RPMI8226 (cell line): ENCODE measurements at regions not wholly inside any gene's neighbourhood (a gene's known extent, or its start where the extent isn't known, plus 50 kb on each side); places are given as distances from the start of the nearest gene placed in this dataset.
"Not testable (repeated sequence)": the region's sequence is repeated elsewhere in the genome, so short reads cannot be mapped to it uniquely, and the experiment has no call there.

Experiments
- DNase-seq: peaks from one replicate; pipeline ENCODE4 v3.0.0-alpha.2; 2015

GRCh38 chr7:84813376-84813775 lies 373.5 kb downstream of the SEMA3D start:
- no peak for DNase-seq

GRCh38 chr7:84812021-84812420 lies 374.8 kb downstream of the SEMA3D start:
- no peak for DNase-seq

- no peak for DNase-seq
Measured at GRCh38 chr7:84811362-84811761, 375.5 kb downstream of the SEMA3D start.

DNA sequence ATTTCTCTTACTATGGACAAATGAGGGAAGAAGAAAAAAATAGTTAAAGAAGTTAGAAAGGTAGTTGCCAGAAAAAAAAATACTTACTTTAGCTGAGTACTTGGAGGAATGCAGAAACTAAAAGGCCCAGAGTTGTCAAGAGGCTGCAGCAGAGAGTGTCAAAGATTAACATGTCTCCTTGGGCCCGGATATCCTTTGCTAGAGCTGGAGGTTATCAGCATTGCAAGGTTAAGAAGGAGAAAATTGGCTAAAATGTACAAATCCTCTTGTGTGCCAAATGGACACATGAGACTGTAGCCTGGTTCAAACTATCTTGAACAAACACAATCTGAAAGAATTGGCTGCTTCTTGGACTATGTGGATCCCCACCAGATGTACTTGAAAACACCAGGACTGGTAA lies 377.0 kb downstream of the SEMA3D start:
- no peak for DNase-seq

DNA sequence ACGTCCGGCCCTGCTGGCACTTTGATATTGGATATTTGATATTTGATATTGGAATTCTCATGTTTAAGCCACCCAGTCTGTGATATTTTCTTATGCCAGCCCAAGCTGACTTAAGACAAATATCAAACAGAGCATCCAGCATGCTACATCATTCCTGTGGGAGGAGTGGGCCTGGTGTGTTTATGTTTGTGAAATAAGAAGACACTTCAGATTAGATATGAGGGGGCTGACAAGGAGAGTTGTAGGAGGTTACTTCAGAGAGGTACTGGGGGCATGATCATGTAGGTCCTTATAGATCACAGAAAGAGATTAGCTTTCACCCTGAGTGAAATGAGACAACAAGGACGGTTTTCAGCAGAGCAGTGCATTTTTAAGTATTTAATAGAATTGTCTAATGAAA lies 382.9 kb downstream of the SEMA3D start:
- DNase-seq, result no peak

DNA sequence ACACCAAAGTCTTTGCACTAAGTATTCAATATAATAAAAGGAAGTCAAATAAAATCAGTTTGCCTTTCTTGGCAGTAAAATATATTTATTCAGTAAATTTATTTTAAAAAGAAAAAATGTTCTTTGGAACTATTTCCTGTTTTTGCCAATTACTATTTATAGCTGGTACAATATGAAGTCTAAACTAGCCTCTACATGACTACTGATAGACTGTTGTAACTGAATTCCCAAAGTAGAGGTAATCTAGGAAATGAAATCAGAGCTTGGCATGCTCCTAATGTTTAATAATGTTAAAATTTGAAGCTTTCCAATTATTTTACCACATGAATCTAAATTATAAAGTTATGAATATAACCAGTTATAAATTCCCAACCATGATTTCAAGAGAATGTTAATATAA lies 385.5 kb downstream of the SEMA3D start:
- DNase-seq, result no peak

- DNase-seq, result no peak
Measured at GRCh38 chr7:84800846-84801245, 386.0 kb downstream of the SEMA3D start.

DNA sequence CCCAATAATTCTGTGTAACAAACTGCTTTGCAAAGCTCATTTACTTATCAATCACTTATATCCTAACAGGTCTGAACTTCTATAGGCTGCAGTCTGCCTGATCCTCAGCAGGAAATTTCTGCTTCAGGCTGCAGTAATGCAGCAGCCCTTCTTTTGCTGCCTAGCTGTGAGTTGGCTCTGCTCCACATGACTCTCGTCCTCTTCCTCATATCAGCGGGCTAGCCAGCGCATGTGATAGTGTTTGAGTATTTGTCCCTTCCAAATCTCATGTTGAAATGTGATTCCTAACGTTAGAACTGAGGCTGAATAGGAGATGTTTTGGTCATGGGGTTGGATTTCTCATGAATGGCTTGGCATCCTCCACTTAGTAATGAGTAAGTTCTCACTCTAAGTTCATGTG lies 387.8 kb downstream of the SEMA3D start:
- no peak for DNase-seq

- DNase-seq, result no peak
Measured at GRCh38 chr7:84792231-84792893, 394.5 kb downstream of the SEMA3D start.

- DNase-seq, result no peak
Measured at GRCh38 chr7:84790882-84791281, 396.0 kb downstream of the SEMA3D start.

DNA sequence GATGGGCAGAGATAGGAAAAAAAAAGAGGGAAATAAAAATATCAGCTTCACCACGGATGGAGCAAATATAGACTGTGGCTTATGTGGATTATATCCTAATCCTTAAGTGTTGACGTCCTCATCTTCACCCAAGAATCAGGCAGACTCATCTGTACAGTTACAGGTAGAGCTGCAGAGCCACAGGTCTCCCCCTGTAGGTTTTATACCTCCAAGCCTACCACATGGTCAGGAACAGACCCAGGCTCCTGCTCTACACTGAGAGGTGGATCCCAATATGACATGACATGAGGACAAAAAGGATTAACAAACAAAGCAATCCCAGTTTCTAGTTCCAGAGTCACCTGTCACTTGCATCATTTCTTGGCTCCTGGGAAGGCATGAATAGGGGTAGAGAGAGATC lies 400.8 kb downstream of the SEMA3D start:
- DNase-seq, result no peak

DNA sequence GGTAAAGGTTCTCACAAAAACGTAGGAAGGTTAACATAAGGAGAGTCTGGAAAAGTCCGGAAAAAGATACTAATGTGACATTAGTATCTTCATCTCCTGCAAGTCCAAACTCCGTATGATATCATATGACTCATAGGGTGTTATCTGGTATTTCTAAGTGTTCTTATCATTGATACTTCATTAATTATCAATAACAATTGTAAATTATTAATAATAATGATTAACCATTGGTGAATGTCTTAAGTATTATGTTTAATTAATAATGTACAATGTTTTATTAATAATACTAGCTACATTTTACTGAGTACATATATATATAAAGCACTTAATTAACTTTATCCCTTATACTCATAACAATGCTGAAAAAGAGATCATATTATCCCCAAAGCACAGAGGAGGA lies 402.4 kb downstream of the SEMA3D start:
- DNase-seq, result no peak

- no peak for DNase-seq
Measured at GRCh38 chr7:84783141-84783778, 403.6 kb downstream of the SEMA3D start.

DNA sequence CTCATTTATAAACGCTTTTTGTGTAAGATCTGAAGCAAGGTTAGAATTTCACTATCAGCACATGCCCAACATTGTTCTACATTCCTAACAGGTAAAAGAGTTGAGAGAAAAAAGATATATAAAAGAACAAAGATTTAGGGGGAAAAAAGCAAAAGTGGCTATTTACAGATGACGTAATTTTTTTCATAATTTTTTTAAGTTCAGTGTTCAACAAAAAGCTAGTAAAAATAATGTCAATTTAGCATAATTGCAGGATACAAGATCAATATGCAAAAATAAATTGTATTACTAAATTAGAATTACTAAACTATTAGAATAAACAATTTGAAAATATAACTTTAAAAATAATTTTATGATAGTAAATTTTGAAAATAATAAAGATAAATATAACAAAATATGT lies 405.0 kb downstream of the SEMA3D start:
- no peak for DNase-seq

- no peak for DNase-seq
Measured at GRCh38 chr7:84780158-84781124, 406.4 kb downstream of the SEMA3D start.

DNA sequence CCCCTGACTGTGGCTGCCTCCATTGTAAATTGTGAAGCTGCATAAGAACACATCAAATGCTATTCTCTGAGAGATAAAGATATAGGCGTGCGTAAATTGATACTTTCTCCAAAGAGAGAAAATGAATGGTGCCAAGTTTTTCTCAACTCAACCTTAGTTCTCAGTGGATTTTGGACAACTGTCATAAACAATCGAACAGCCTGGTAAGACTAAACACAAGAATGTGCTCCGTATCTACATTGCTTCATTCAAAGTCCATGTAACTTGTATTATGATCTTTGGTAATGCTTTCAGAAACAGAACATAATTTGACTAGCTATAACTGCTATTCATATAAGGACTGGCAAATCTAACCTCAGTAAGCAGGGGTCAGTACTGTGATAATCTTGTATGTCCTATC lies 429.1 kb downstream of the SEMA3D start:
- no peak for DNase-seq

- no peak for DNase-seq
Measured at GRCh38 chr7:84746353-84746752, 440.5 kb downstream of the SEMA3D start.

DNA sequence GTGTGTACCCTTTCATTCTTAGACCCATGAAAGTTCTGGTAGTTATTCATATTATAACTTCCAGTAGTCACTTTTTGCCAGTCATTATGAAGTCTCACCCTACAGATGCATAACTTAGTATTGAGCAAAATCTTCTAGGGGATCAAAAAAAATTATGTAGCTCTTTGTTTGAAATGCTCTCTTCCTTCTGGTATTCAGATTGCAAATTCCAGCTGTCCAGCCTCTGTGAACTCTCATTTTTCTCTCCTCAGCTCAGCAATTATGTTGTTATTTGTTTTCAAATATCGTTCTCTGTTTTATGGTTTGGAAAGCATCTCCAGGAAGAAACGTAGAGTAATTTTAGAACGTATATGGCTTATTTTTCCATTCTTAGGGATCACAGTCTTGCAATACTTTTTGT lies 442.5 kb downstream of the SEMA3D start:
- DNase-seq, result no peak

- DNase-seq, result no peak
Measured at GRCh38 chr7:84738583-84739150, 448.2 kb downstream of the SEMA3D start.

DNA sequence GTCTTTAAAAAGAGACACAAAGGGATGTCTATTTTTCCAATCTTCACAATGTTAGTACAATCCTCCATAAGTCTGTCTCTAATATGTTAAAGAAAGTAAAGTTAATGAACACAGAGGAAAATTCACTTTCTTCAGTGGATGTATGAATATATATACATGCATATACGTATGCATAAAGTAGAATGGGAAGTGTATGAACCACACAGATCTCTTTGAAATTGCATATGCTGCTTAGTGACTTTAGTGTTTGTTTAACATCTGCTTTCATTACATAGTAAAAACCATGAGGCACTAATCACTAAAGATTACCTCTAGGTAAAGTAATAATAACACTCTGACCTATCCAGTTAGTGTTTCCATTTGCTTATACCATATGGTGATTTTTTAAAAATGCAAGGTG lies 451.2 kb downstream of the SEMA3D start:
- no peak for DNase-seq

- DNase-seq, result no peak
Measured at GRCh38 chr7:84735011-84735410, 451.8 kb downstream of the SEMA3D start.

- not testable (repeated sequence) for DNase-seq
Measured at GRCh38 chr7:84733976-84734375, 452.9 kb downstream of the SEMA3D start.

DNA sequence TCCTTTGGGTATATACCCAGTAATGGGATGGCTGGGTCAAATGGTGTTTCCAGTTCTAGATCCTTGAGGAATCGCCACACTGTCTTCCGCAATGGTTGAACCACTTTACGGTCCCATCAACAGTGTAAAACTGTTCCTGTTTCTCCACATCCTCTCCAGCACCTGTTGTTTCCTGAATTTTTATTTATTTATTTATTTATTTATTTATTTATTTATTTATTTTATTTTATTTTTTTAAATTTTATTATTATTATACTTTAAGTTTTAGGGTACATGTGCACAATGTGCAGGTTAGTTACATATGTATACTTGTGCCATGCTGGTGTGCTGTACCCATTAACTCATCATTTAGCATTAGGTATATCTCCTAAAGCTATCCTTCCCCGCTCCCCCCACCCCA lies 456.0 kb downstream of the SEMA3D start:
- DNase-seq, result not testable (repeated sequence)
